ENCODE measurements at regions not wholly inside any gene's neighbourhood (a gene's known extent, or its start where the extent isn't known, plus 50 kb on each side); places are given as distances from the start of the nearest gene placed in this dataset.

- Histone ChIP-seq H3K4ac (ENCODE audit: low read depth, low read length) (no peak overlapping the region), H3K4me1 (ENCODE audit: control insufficient read depth, insufficient read depth, low read length) (no peaks in the 10 kb centered on the region), H3K23ac (ENCODE audit: low read depth, low read length) (no peak overlapping the region), H3K14ac (replicated peaks; ENCODE audit: low read depth, low read length) (no peak overlapping the region), H3K79me1 (ENCODE audit: low read depth in 1 of 2, low read length in 2 of 2) (no peaks in the 10 kb centered on the region), H2BK120ac (ENCODE audit: low read depth, low read length) (no peak overlapping the region), H2AFZ (replicated peaks; ENCODE audit: low read length, poor library complexity) (no peak overlapping the region), H3K36me3 (ENCODE audit: control insufficient read depth, insufficient read depth, low read length) (no peaks in the 10 kb centered on the region), H3K9me3 (ENCODE audit: control insufficient read depth, insufficient read depth, low read length) (no peaks in the 10 kb centered on the region; the same call in 1 of the 2 replicates), H2AK9ac (replicated peaks; ENCODE audit: low read depth, low read length, poor library complexity) (no peak overlapping the region), H3K27me3 (ENCODE audit: control insufficient read depth, insufficient read depth, low read length) (no peaks in the 10 kb centered on the region), H2BK5ac (ENCODE audit: low read depth, low read length, poor library complexity, severe bottlenecking) (no peak overlapping the region), H3K9me1 (ENCODE audit: insufficient read depth, low read length) (no peaks in the 10 kb centered on the region), H3K4me2 (ENCODE audit: low read depth, low read length) (no peak overlapping the region), H2BK20ac (ENCODE audit: low read depth, low read length) (no peak overlapping the region), H2AK5ac (ENCODE audit: low read depth, low read length) (no peak overlapping the region), H3K27ac (ENCODE audit: insufficient read depth, low read length) (no peak overlapping the region), H4K20me1 (ENCODE audit: insufficient read depth, low read length) (no peaks in the 10 kb centered on the region), H3K56ac (ENCODE audit: extremely low read depth, insufficient read depth, low read length) (no peak overlapping the region), H4K91ac (ENCODE audit: insufficient read depth, low read depth, low read length) (no peak overlapping the region), H3K4me3 (ENCODE audit: insufficient read depth, low read depth, low read length) (no peak overlapping the region), H4K5ac (ENCODE audit: low read depth, low read length) (no peak overlapping the region), H3K18ac (ENCODE audit: low read depth, low read length) (no peak overlapping the region), H2BK15ac (ENCODE audit: low read depth, low read length) (no peak overlapping the region), H3K9ac (ENCODE audit: low read depth, low read length) (no peak overlapping the region), H4K8ac (ENCODE audit: low read depth in 2 of 2, low read length in 2 of 2) (no peak overlapping the region)
- ChIA-PET POLR2A (ENCODE audit: unreplicated experiment) (no interaction called here), CTCF (no interaction called here)
- DNase-seq (no peak), ATAC-seq (ENCODE audit: low read depth) (no peak)
- intact Hi-C loops (cut with micrococcal nuclease) (no loop called here), dilution Hi-C loops (cut with HindIII; ENCODE audit: low sequenced_read_pairs, unreplicated experiment) (no loop called here), in situ Hi-C loops (cut with MboI; ENCODE audit: low sequenced_read_pairs) (no loop called here)
- no TSS peak for BruUV-seq (replicated peaks)
- no CpG with 5 or more reads among the region's 3 CpGs for WGBS, 2 experiments (ENCODE audit: extremely low coverage in 2 of 2, insufficient read length in 1 of 2)
- TF ChIP-seq RAD21 (IDR thresholded peaks at IDR 0.05; ENCODE audit: low read length) = no peak
- TF ChIP-seq MAFK (IDR thresholded peaks at IDR 0.05; ENCODE audit: low read depth, low read length) = no peak
- no peak for TF ChIP-seq CTCF (conservative IDR thresholded peaks at IDR 0.05; ENCODE audit: low read depth, low read length)
- no peak for TF ChIP-seq MAZ (IDR thresholded peaks at IDR 0.05; ENCODE audit: borderline replicate concordance, low read depth, low read length)
- no peak for TF ChIP-seq MXI1 (IDR thresholded peaks at IDR 0.05; ENCODE audit: borderline replicate concordance, low read depth, low read length)
- TF ChIP-seq POLR2A (IDR thresholded peaks at IDR 0.05; ENCODE audit: low read depth, low read length) = no peak
- no peak for TF ChIP-seq NFE2L2 (IDR thresholded peaks at IDR 0.05; ENCODE audit: low read depth, low read length)
- no peak for TF ChIP-seq BHLHE40 (IDR thresholded peaks at IDR 0.05; ENCODE audit: low read depth, low read length)
- no peak for TF ChIP-seq RFX5 (IDR thresholded peaks at IDR 0.05; ENCODE audit: low read depth, low read length)
- no peak for TF ChIP-seq CHD1 (IDR thresholded peaks at IDR 0.05; ENCODE audit: low read depth, low read length)
- TF ChIP-seq FOS (IDR thresholded peaks at IDR 0.05; ENCODE audit: low read depth, low read length) = no peak
- TF ChIP-seq USF2 (IDR thresholded peaks at IDR 0.05; ENCODE audit: low read depth, low read length) = no peak
These were observed 493.1 kb downstream of the NR4A2 start for GRCh38 chr2:155839436-155839835.

Measured in IMR-90 (cell line).